Nephron (organoid): ENCODE measurements at regions not wholly inside any gene's neighbourhood (a gene's known extent, or its start where the extent isn't known, plus 50 kb on each side); places are given as distances from the start of the nearest gene placed in this dataset.
A peak's percentile ranks its signal among the peaks of the same experiment; 100 is the strongest.

ENCODE experiments used
- H3K27ac Mint-ChIP-seq, 3 experiments: 2 replicates each; pipeline ENCODE4 v1.8.0; 2020; ENCODE audit warnings: mixed read lengths in 3 of 3, mild to moderate bottlenecking in 2 of 3, moderate library complexity in 1 of 3
- H3K27me3 Mint-ChIP-seq: 2 replicates; pipeline ENCODE4 v1.8.0; 2021; ENCODE audit warnings: low read depth, mild to moderate bottlenecking, moderate library complexity, mixed read lengths
- H3K36me3 Mint-ChIP-seq: 2 replicates; pipeline ENCODE4 v1.8.0; 2020; ENCODE audit warnings: low read depth, mixed read lengths
- H3K4me1 Mint-ChIP-seq: 2 replicates; pipeline ENCODE4 v1.8.0; 2020; ENCODE audit warnings: mixed read lengths
- H3K4me3 Mint-ChIP-seq, 3 experiments: 2 replicates each; pipeline ENCODE4 v1.8.0; 2020; ENCODE audit warnings: mild to moderate bottlenecking in 3 of 3, mixed read lengths in 3 of 3, moderate library complexity in 2 of 3
- H3K9me3 Mint-ChIP-seq: 2 replicates; pipeline ENCODE4 v1.8.0; 2020; ENCODE audit warnings: mixed read lengths
- CTCF ChIP-seq, 3 experiments: fragments of 200-600 bp; sonication (generic); IDR thresholded peaks; one replicate each; pipeline ENCODE4 v1.5.0; 2021; ENCODE audit warnings: antibody characterized with exemption in 3 of 3; ENCODE audit not compliant: unreplicated experiment in 3 of 3

GRCh38 chr2:164439885-164440284 lies 181.4 kb downstream of the GRB14 start:
- no peak for TF ChIP-seq CTCF (IDR thresholded peaks at IDR 0.05; ENCODE audit: unreplicated experiment in 3 of 3)
- no peak overlapping the region for H3K4me3 Mint-ChIP-seq
- H3K4me1 Mint-ChIP-seq: no peaks in the 10 kb centered on the region
- no peaks in the 10 kb centered on the region for H3K9me3 Mint-ChIP-seq
- H3K36me3 Mint-ChIP-seq: no peaks in the 10 kb centered on the region
- H3K27ac Mint-ChIP-seq: no peak overlapping the region
- no peaks in the 10 kb centered on the region for H3K27me3 Mint-ChIP-seq

GRCh38 chr2:164439235-164439634 lies 182.0 kb downstream of the GRB14 start:
- Mint-ChIP-seq H3K36me3 (no peaks in the 10 kb centered on the region), H3K4me3 (no peak overlapping the region), H3K27ac (no peak overlapping the region), H3K9me3 (no peaks in the 10 kb centered on the region), H3K27me3 (no peaks in the 10 kb centered on the region), H3K4me1 (no peaks in the 10 kb centered on the region)
- TF ChIP-seq CTCF (IDR thresholded peaks at IDR 0.05; ENCODE audit: unreplicated experiment in 3 of 3): no peak

- no peaks in the 10 kb centered on the region for H3K4me1 Mint-ChIP-seq
- no peak for TF ChIP-seq CTCF (IDR thresholded peaks at IDR 0.05; ENCODE audit: unreplicated experiment in 3 of 3)
- H3K9me3 Mint-ChIP-seq: no peaks in the 10 kb centered on the region
- no peak overlapping the region for H3K4me3 Mint-ChIP-seq
- peak overlapping the region in 1 of 3 experiments; percentile 59 for H3K27ac Mint-ChIP-seq
- H3K27me3 Mint-ChIP-seq: no peaks in the 10 kb centered on the region
- H3K36me3 Mint-ChIP-seq: no peaks in the 10 kb centered on the region
These were observed 182.6 kb downstream of the GRB14 start for GRCh38 chr2:164438490-164439205.

- Mint-ChIP-seq H3K4me1 (no peaks in the 10 kb centered on the region), H3K4me3 (no peak overlapping the region), H3K9me3 (no peaks in the 10 kb centered on the region), H3K27me3 (peaks cover 8% of the 10 kb centered on the region), H3K36me3 (no peaks in the 10 kb centered on the region), H3K27ac (no peak overlapping the region)
- TF ChIP-seq CTCF (IDR thresholded peaks at IDR 0.05; ENCODE audit: unreplicated experiment in 3 of 3): no peak
These were observed 185.2 kb downstream of the GRB14 start for GRCh38 chr2:164436131-164436530.

- peak overlapping the region in 1 of 3 experiments; percentile 57 for H3K27ac Mint-ChIP-seq
- H3K9me3 Mint-ChIP-seq: no peaks in the 10 kb centered on the region
- H3K4me1 Mint-ChIP-seq: peaks cover 12% of the 10 kb centered on the region
- peaks cover 8% of the 10 kb centered on the region for H3K27me3 Mint-ChIP-seq
- peak; percentile 78 to 88 (median 80) for TF ChIP-seq CTCF (IDR thresholded peaks at IDR 0.05; ENCODE audit: unreplicated experiment in 3 of 3)
- H3K4me3 Mint-ChIP-seq: no peak overlapping the region
- no peaks in the 10 kb centered on the region for H3K36me3 Mint-ChIP-seq
These were observed 191.0 kb downstream of the GRB14 start for GRCh38 chr2:164430166-164430783.

- Mint-ChIP-seq H3K36me3 (no peaks in the 10 kb centered on the region), H3K27ac (no peak overlapping the region), H3K9me3 (no peaks in the 10 kb centered on the region), H3K4me3 (no peak overlapping the region), H3K4me1 (peaks cover 12% of the 10 kb centered on the region), H3K27me3 (peaks cover 8% of the 10 kb centered on the region)
- TF ChIP-seq CTCF (IDR thresholded peaks at IDR 0.05; ENCODE audit: unreplicated experiment in 3 of 3): no peak
These were observed 191.9 kb downstream of the GRB14 start for GRCh38 chr2:164429354-164429753.
